CD4-positive, alpha-beta memory T cell (primary cell): ENCODE measurements at regions not wholly inside any gene's neighbourhood (a gene's known extent, or its start where the extent isn't known, plus 50 kb on each side); places are given as distances from the start of the nearest gene placed in this dataset.
"Not testable (repeated sequence)": the region's sequence is repeated elsewhere in the genome, so short reads cannot be mapped to it uniquely, and the experiment has no call there.

Experiments
- CTCF ChIA-PET: fragments of 350-600 bp; sonication (Branson Sonifier 250); formaldehyde crosslinking; loops from one replicate; lab custom pipeline; 2021; ENCODE audit warnings: inconsistent platforms; ENCODE audit not compliant: partially characterized antibody; lab: Charles Lee
- POLR2A ChIA-PET: fragments of 350-600 bp; sonication (Branson Sonifier 250); formaldehyde crosslinking; loops from one replicate; lab custom pipeline; 2021; ENCODE audit not compliant: partially characterized antibody; lab: Charles Lee
- DNase-seq, 5 donors: peaks; one replicate each; pipeline versions ENCODE4 v3.0.0 to v3.0.0-alpha.2; 2020 to 2022; ENCODE audit warnings: mixed read lengths in 1 of 5
- H3K27ac ChIP-seq: one replicate; pipeline ENCODE4 v1.7.0; 2013; ENCODE audit warnings: low read depth, low read length
- H3K27me3 ChIP-seq: 2 replicates; pipeline ENCODE4 v1.7.0; 2013; ENCODE audit warnings: mild to moderate bottlenecking, low read length, moderate library complexity; ENCODE audit not compliant: insufficient read depth
- H3K36me3 ChIP-seq: 2 replicates; pipeline ENCODE4 v1.7.0; 2013; ENCODE audit warnings: mild to moderate bottlenecking, low read length, moderate library complexity; ENCODE audit not compliant: insufficient read depth
- H3K4me1 ChIP-seq: 2 replicates; pipeline ENCODE4 v1.7.0; 2013; ENCODE audit warnings: mild to moderate bottlenecking, low read length, moderate library complexity; ENCODE audit not compliant: insufficient read depth
- H3K4me3 ChIP-seq, 2 donors: one replicate each; pipeline ENCODE4 v1.7.0; 2013; ENCODE audit warnings: low read length in 2 of 2, mild to moderate bottlenecking in 1 of 2
- H3K9me3 ChIP-seq, 2 donors: one replicate each; pipeline ENCODE4 v1.7.0; 2013; ENCODE audit warnings: low read length in 2 of 2, control low read depth in 1 of 2; ENCODE audit not compliant: control insufficient read depth in 1 of 2
- H3K27ac Mint-ChIP-seq, 7 donors: one replicate each; pipeline ENCODE4 v1.8.0; 2020 to 2021; ENCODE audit warnings: mixed read lengths in 7 of 7, mild to moderate bottlenecking in 6 of 7, inconsistent platforms in 3 of 7, moderate library complexity in 3 of 7
- H3K27me3 Mint-ChIP-seq, 2 donors: one replicate each; pipeline ENCODE4 v1.8.0; 2020 to 2021; ENCODE audit warnings: mixed read lengths in 2 of 2
- H3K36me3 Mint-ChIP-seq, 2 donors: one replicate each; pipeline ENCODE4 v1.8.0; 2020 to 2021; ENCODE audit warnings: mixed read lengths in 2 of 2, inconsistent platforms in 1 of 2, mild to moderate bottlenecking in 1 of 2
- H3K4me1 Mint-ChIP-seq, 4 donors: one replicate each; pipeline ENCODE4 v1.8.0; 2020 to 2021; ENCODE audit warnings: mixed read lengths in 4 of 4, mild to moderate bottlenecking in 1 of 4
- H3K4me3 Mint-ChIP-seq, 8 donors: one replicate each; pipeline ENCODE4 v1.8.0; 2020 to 2021; ENCODE audit warnings: mixed read lengths in 8 of 8, mild to moderate bottlenecking in 7 of 8, moderate library complexity in 6 of 8, inconsistent platforms in 3 of 8
- H3K9me3 Mint-ChIP-seq, 8 donors: one replicate each; pipeline ENCODE4 v1.8.0; 2020 to 2021; ENCODE audit warnings: mixed read lengths in 8 of 8, mild to moderate bottlenecking in 5 of 8, inconsistent platforms in 3 of 8, moderate library complexity in 1 of 8
- intact Hi-C: fragments of 100-400 bp; cut with micrococcal nuclease; formaldehyde crosslinking; loops from one replicate; pipeline ENCODE4 v1.15.1; 2023

GRCh38 chr1:196005426-196005825 lies 602.8 kb downstream of the KCNT2 start:
- Mint-ChIP-seq H3K4me3 (no peak overlapping the region), H3K36me3 (no peaks in the 10 kb centered on the region), H3K27me3 (no peaks in the 10 kb centered on the region), H3K9me3 (peaks cover 0 to 5% (median 0%) of the 10 kb centered on the region in 8 donors), H3K4me1 (no peaks in the 10 kb centered on the region), H3K27ac (no peak overlapping the region)
- Histone ChIP-seq H3K36me3 (no peaks in the 10 kb centered on the region), H3K27me3 (no peaks in the 10 kb centered on the region), H3K4me1 (no peaks in the 10 kb centered on the region), H3K4me3 (no peak overlapping the region), H3K9me3 (no peaks in the 10 kb centered on the region), H3K27ac (no peak overlapping the region)
- ChIA-PET POLR2A (no interaction called here), CTCF (no interaction called here)
- DNase-seq = no peak
- intact Hi-C loops = no loop called here

GRCh38 chr1:196004388-196004787 lies 603.9 kb downstream of the KCNT2 start:
- H3K36me3 Mint-ChIP-seq, H3K9me3 ChIP-seq, DNase-seq, CTCF ChIA-PET, H3K4me3 ChIP-seq, H3K27ac Mint-ChIP-seq, H3K9me3 Mint-ChIP-seq, H3K27ac ChIP-seq, H3K27me3 Mint-ChIP-seq, H3K36me3 ChIP-seq, H3K4me1 Mint-ChIP-seq, H3K27me3 ChIP-seq, H3K4me1 ChIP-seq, H3K4me3 Mint-ChIP-seq, POLR2A ChIA-PET, intact Hi-C loops: not testable (repeated sequence)

GRCh38 chr1:196002906-196003305 lies 605.3 kb downstream of the KCNT2 start:
- Mint-ChIP-seq H3K9me3 (peaks cover 0 to 7% (median 0%) of the 10 kb centered on the region in 8 donors), H3K27ac (no peak overlapping the region), H3K4me3 (no peak overlapping the region), H3K36me3 (no peaks in the 10 kb centered on the region), H3K4me1 (no peaks in the 10 kb centered on the region), H3K27me3 (no peaks in the 10 kb centered on the region)
- Histone ChIP-seq H3K4me3 (no peak overlapping the region), H3K36me3 (no peaks in the 10 kb centered on the region), H3K27ac (no peak overlapping the region), H3K4me1 (no peaks in the 10 kb centered on the region), H3K9me3 (no peaks in the 10 kb centered on the region), H3K27me3 (no peaks in the 10 kb centered on the region)
- ChIA-PET POLR2A (no interaction called here), CTCF (no interaction called here)
- DNase-seq = no peak
- intact Hi-C loops = no loop called here

GRCh38 chr1:196002296-196002695 lies 605.9 kb downstream of the KCNT2 start:
- H3K9me3 ChIP-seq, H3K36me3 ChIP-seq, H3K4me3 ChIP-seq, CTCF ChIA-PET, POLR2A ChIA-PET, H3K4me3 Mint-ChIP-seq, H3K27me3 Mint-ChIP-seq, H3K27ac Mint-ChIP-seq, H3K9me3 Mint-ChIP-seq, DNase-seq, H3K4me1 Mint-ChIP-seq, H3K4me1 ChIP-seq, H3K27ac ChIP-seq, H3K36me3 Mint-ChIP-seq, H3K27me3 ChIP-seq, intact Hi-C loops: not testable (repeated sequence)

GRCh38 chr1:196001188-196001587 lies 607.1 kb downstream of the KCNT2 start:
- no peak overlapping the region for H3K4me3 ChIP-seq
- Mint-ChIP-seq H3K4me1 (no peaks in the 10 kb centered on the region), H3K27me3 (no peaks in the 10 kb centered on the region), H3K27ac (no peak overlapping the region), H3K9me3 (peaks cover 0 to 7% (median 0%) of the 10 kb centered on the region in 8 donors), H3K4me3 (no peak overlapping the region), H3K36me3 (no peaks in the 10 kb centered on the region)
- intact Hi-C loops = no loop called here
- POLR2A ChIA-PET = no interaction called here
- DNase-seq = no peak
- H3K27me3 ChIP-seq = no peaks in the 10 kb centered on the region
- H3K36me3 ChIP-seq = no peaks in the 10 kb centered on the region
- H3K4me1 ChIP-seq = no peaks in the 10 kb centered on the region
- H3K27ac ChIP-seq = no peak overlapping the region
- no peaks in the 10 kb centered on the region for H3K9me3 ChIP-seq
- CTCF ChIA-PET = no interaction called here

GRCh38 chr1:195999022-195999421 lies 609.2 kb downstream of the KCNT2 start:
- CTCF ChIA-PET = no interaction called here
- H3K9me3 ChIP-seq = no peaks in the 10 kb centered on the region
- POLR2A ChIA-PET = no interaction called here
- DNase-seq = no peak
- no peak overlapping the region for H3K27ac ChIP-seq
- H3K4me3 Mint-ChIP-seq = no peak overlapping the region
- no peaks in the 10 kb centered on the region for H3K36me3 ChIP-seq
- peaks cover 0 to 7% (median 0%) of the 10 kb centered on the region in 8 donors for H3K9me3 Mint-ChIP-seq
- H3K4me1 Mint-ChIP-seq = no peaks in the 10 kb centered on the region
- H3K27me3 ChIP-seq = no peaks in the 10 kb centered on the region
- no peaks in the 10 kb centered on the region for H3K27me3 Mint-ChIP-seq
- no peak overlapping the region for H3K27ac Mint-ChIP-seq
- no peaks in the 10 kb centered on the region for H3K4me1 ChIP-seq
- H3K36me3 Mint-ChIP-seq = no peaks in the 10 kb centered on the region
- no peak overlapping the region for H3K4me3 ChIP-seq
- intact Hi-C loops = no loop called here

GRCh38 chr1:195981448-195982139 lies 626.6 kb downstream of the KCNT2 start:
- no peaks in the 10 kb centered on the region for H3K27me3 ChIP-seq
- CTCF ChIA-PET = no interaction called here
- no peak overlapping the region for H3K4me3 ChIP-seq
- Mint-ChIP-seq H3K4me3 (no peak overlapping the region), H3K9me3 (peaks cover 0 to 8% (median 0%) of the 10 kb centered on the region in 8 donors), H3K27me3 (peaks cover 0 to 2% of the 10 kb centered on the region in 2 donors), H3K4me1 (no peaks in the 10 kb centered on the region), H3K36me3 (no peaks in the 10 kb centered on the region), H3K27ac (no peak overlapping the region)
- no peak overlapping the region for H3K27ac ChIP-seq
- H3K36me3 ChIP-seq = no peaks in the 10 kb centered on the region
- POLR2A ChIA-PET = no interaction called here
- no peaks in the 10 kb centered on the region for H3K9me3 ChIP-seq
- no peaks in the 10 kb centered on the region for H3K4me1 ChIP-seq
- no peak for DNase-seq
- intact Hi-C loops = no loop called here

- Histone ChIP-seq H3K4me1 (no peaks in the 10 kb centered on the region), H3K36me3 (no peaks in the 10 kb centered on the region), H3K27ac (no peak overlapping the region), H3K27me3 (no peaks in the 10 kb centered on the region), H3K9me3 (no peaks in the 10 kb centered on the region), H3K4me3 (no peak overlapping the region)
- DNase-seq = no peak
- intact Hi-C loops = no loop called here
- Mint-ChIP-seq H3K4me3 (no peak overlapping the region), H3K4me1 (no peaks in the 10 kb centered on the region), H3K9me3 (peaks cover 0 to 7% (median 0%) of the 10 kb centered on the region in 8 donors), H3K27me3 (peaks cover 0 to 2% of the 10 kb centered on the region in 2 donors), H3K27ac (no peak overlapping the region), H3K36me3 (no peaks in the 10 kb centered on the region)
- ChIA-PET POLR2A (no interaction called here), CTCF (no interaction called here)
Measured at GRCh38 chr1:195979646-195980045, 628.6 kb downstream of the KCNT2 start.
